OCI-LY1 (cell line): ENCODE measurements at regions not wholly inside any gene's neighbourhood (a gene's known extent, or its start where the extent isn't known, plus 50 kb on each side); places are given as distances from the start of the nearest gene placed in this dataset.

Experiments used
- H2AFZ ChIP-seq: fragments of 200-600 bp; sonication (generic), shearing (Covaris generic); 2 replicates; pipeline ENCODE4 v1.6.0; 2014; ENCODE audit warnings: antibody characterized with exemption, mild to moderate bottlenecking, low read length
- H3F3A ChIP-seq: fragments of 200-600 bp; sonication (generic), shearing (Covaris generic); 2 replicates; pipeline ENCODE4 v1.6.0; 2014; ENCODE audit warnings: mild to moderate bottlenecking, antibody characterized with exemption, low read length, moderate library complexity; ENCODE audit not compliant: insufficient read depth
- H3K27ac ChIP-seq: fragments of 200-600 bp; sonication (generic); 2 replicates; pipeline ENCODE4 v1.5.1; 2014; ENCODE audit warnings: low read length, mixed run types, mild to moderate bottlenecking, low read depth; ENCODE audit not compliant: poor library complexity, severe bottlenecking
- H3K27me3 ChIP-seq: fragments of 200-600 bp; sonication (generic); 2 replicates; pipeline ENCODE4 v1.6.0; 2014; ENCODE audit warnings: antibody characterized with exemption, mild to moderate bottlenecking, low read length, moderate library complexity; ENCODE audit not compliant: insufficient read depth
- H3K36me3 ChIP-seq: fragments of 200-600 bp; sonication (generic); 2 replicates; pipeline ENCODE4 v1.6.1; 2014; ENCODE audit warnings: mild to moderate bottlenecking, antibody characterized with exemption, low read length, moderate library complexity, mixed read lengths; ENCODE audit not compliant: insufficient read depth
- H3K4me1 ChIP-seq: fragments of 200-600 bp; sonication (generic); 2 replicates; pipeline ENCODE4 v1.5.1; 2014; ENCODE audit warnings: mild to moderate bottlenecking, low read length, moderate library complexity; ENCODE audit not compliant: insufficient read depth, severe bottlenecking
- H3K4me2 ChIP-seq: fragments of 200-600 bp; sonication (generic), shearing (Covaris generic); 2 replicates; pipeline ENCODE4 v1.6.1; 2014; ENCODE audit warnings: low read length
- H3K4me3 ChIP-seq: fragments of 200-600 bp; sonication (generic); 2 replicates; pipeline ENCODE4 v1.5.1; 2014; ENCODE audit warnings: low read length, low read depth, mild to moderate bottlenecking, mixed read lengths; ENCODE audit not compliant: poor library complexity, severe bottlenecking
- H3K79me2 ChIP-seq: fragments of 200-600 bp; shearing (Covaris generic); 2 replicates; pipeline ENCODE4 v1.6.1; 2016; ENCODE audit warnings: mixed run types, low read length, mixed read lengths; ENCODE audit not compliant: insufficient read depth
- H3K9ac ChIP-seq: fragments of 200-600 bp; sonication (generic), shearing (Covaris generic); 2 replicates; pipeline ENCODE4 v1.6.1; 2014; ENCODE audit warnings: mild to moderate bottlenecking, low read length, mixed read lengths
- H3K9me2 ChIP-seq: fragments of 200-600 bp; sonication (generic), shearing (Covaris generic); 2 replicates; pipeline ENCODE4 v1.6.1; 2014; ENCODE audit warnings: low read depth, mild to moderate bottlenecking, low read length, mixed read lengths
- H3K9me3 ChIP-seq: fragments of 200-600 bp; shearing (Covaris generic); 2 replicates; pipeline ENCODE4 v1.6.1; 2014; ENCODE audit warnings: low read length, mixed read lengths
- H4K20me1 ChIP-seq: fragments of 200-600 bp; sonication (generic), shearing (Covaris generic); 2 replicates; pipeline ENCODE4 v1.6.0; 2016; ENCODE audit warnings: mild to moderate bottlenecking, low read length; ENCODE audit not compliant: insufficient read depth
- CTCF ChIP-seq: fragments of 200-600 bp; sonication (generic), shearing (Covaris generic); IDR thresholded peaks from 2 replicates; pipeline ENCODE4 v1.5.1; 2017; ENCODE audit warnings: mild to moderate bottlenecking, antibody characterized with exemption, low read length, moderate library complexity, mixed read lengths
- EZH2 ChIP-seq: fragments of 200-600 bp; sonication (generic), shearing (Covaris generic); IDR thresholded peaks from 2 replicates; pipeline ENCODE4 v1.8.0; 2017; ENCODE audit warnings: borderline replicate concordance, mixed run types, mild to moderate bottlenecking, antibody characterized with exemption, low read length, moderate library complexity, mixed read lengths

GRCh38 chr12:47591795-47592194, 114.0 kb downstream of the RPAP3 start:
- H4K20me1 ChIP-seq, result no peaks in the 10 kb centered on the region
- H3K27me3 ChIP-seq, result no peaks in the 10 kb centered on the region
- no peak overlapping the region for H2AFZ ChIP-seq
- no peaks in the 10 kb centered on the region for H3F3A ChIP-seq
- H3K9me3 ChIP-seq, result no peaks in the 10 kb centered on the region
- no peaks in the 10 kb centered on the region for H3K9me2 ChIP-seq
- no peak overlapping the region for H3K4me3 ChIP-seq
- H3K36me3 ChIP-seq, result no peaks in the 10 kb centered on the region
- no peak overlapping the region for H3K9ac ChIP-seq
- H3K4me2 ChIP-seq, result no peak overlapping the region
- no peaks in the 10 kb centered on the region for H3K4me1 ChIP-seq
- no peak for TF ChIP-seq EZH2
- no peak for TF ChIP-seq CTCF
- no peaks in the 10 kb centered on the region for H3K79me2 ChIP-seq
- no peak overlapping the region for H3K27ac ChIP-seq

GRCh38 chr12:47591361-47591791, 114.5 kb downstream of the RPAP3 start:
- TF ChIP-seq CTCF, result no peak
- TF ChIP-seq EZH2, result no peak
- Histone ChIP-seq H3K36me3 (no peaks in the 10 kb centered on the region), H2AFZ (no peak overlapping the region), H3K79me2 (no peaks in the 10 kb centered on the region), H3K9ac (no peak overlapping the region), H3K9me2 (no peaks in the 10 kb centered on the region), H4K20me1 (no peaks in the 10 kb centered on the region), H3K27ac (no peak overlapping the region), H3K4me1 (no peaks in the 10 kb centered on the region), H3K27me3 (no peaks in the 10 kb centered on the region), H3K4me2 (no peak overlapping the region), H3K4me3 (no peak overlapping the region), H3K9me3 (no peaks in the 10 kb centered on the region), H3F3A (no peaks in the 10 kb centered on the region)

- H3K27ac ChIP-seq, result no peak overlapping the region
Observed at GRCh38 chr12:47590771-47591360, 115.0 kb downstream of the RPAP3 start.

More at GRCh38 chr12:47590771-47591360, 115.0 kb downstream of the RPAP3 start:
- Histone ChIP-seq H3F3A (no peaks in the 10 kb centered on the region), H3K9me2 (no peaks in the 10 kb centered on the region), H3K79me2 (no peaks in the 10 kb centered on the region), H3K9me3 (no peaks in the 10 kb centered on the region), H3K4me3 (no peak overlapping the region), H3K27me3 (no peaks in the 10 kb centered on the region), H2AFZ (no peak overlapping the region), H3K36me3 (no peaks in the 10 kb centered on the region), H3K4me1 (no peaks in the 10 kb centered on the region), H3K9ac (no peak overlapping the region), H4K20me1 (no peaks in the 10 kb centered on the region), H3K4me2 (no peak overlapping the region)
- TF ChIP-seq EZH2 (no peak), CTCF (no peak)
